22Rv1 (cell line): ENCODE measurements at regions not wholly inside any gene's neighbourhood (a gene's known extent, or its start where the extent isn't known, plus 50 kb on each side); places are given as distances from the start of the nearest gene placed in this dataset.

Experiments used
- CTCF ChIP-seq: fragments of 450-650 bp; IDR thresholded peaks from 2 replicates; pipeline ENCODE4 v1.5.1; 2017; ENCODE audit warnings: mild to moderate bottlenecking
- ZFX ChIP-seq: fragments of 450-650 bp; IDR thresholded peaks from 2 replicates; pipeline ENCODE4 v1.6.1; 2017; ENCODE audit warnings: antibody characterized with exemption, borderline replicate concordance

GRCh38 chr4:169861593-169861992 lies 103.8 kb upstream of the HPF1 start:
- TF ChIP-seq CTCF (no peak), ZFX (no peak)
